H9 (cell line): ENCODE measurements at regions not wholly inside any gene's neighbourhood (a gene's known extent, or its start where the extent isn't known, plus 50 kb on each side); places are given as distances from the start of the nearest gene placed in this dataset.

ENCODE experiments used
- DNase-seq: peaks from one replicate; pipeline ENCODE4 v3.0.0-alpha.2; 2017
- H2AFZ ChIP-seq: one replicate; pipeline ENCODE4 v1.6.1; 2013; ENCODE audit warnings: mild to moderate bottlenecking, low read length, control low read depth, moderate library complexity
- H2AK5ac ChIP-seq: 2 replicates; pipeline ENCODE4 v1.6.1; 2013; ENCODE audit warnings: low read length, control low read depth, mixed read lengths; ENCODE audit not compliant: insufficient read length
- H2BK120ac ChIP-seq: one replicate; pipeline ENCODE4 v1.6.1; 2013; ENCODE audit warnings: low read depth, mild to moderate bottlenecking, low read length, control low read depth, inconsistent platforms; ENCODE audit not compliant: poor library complexity, severe bottlenecking
- H2BK12ac ChIP-seq: 2 replicates; pipeline ENCODE4 v1.6.1; 2013; ENCODE audit warnings: low read length, control low read depth, mixed read lengths, low read depth; ENCODE audit not compliant: insufficient read length
- H2BK15ac ChIP-seq: 2 replicates; pipeline ENCODE4 v1.6.1; 2013; ENCODE audit warnings: low read depth, low read length, control low read depth
- H2BK20ac ChIP-seq: one replicate; pipeline ENCODE4 v1.6.1; 2013; ENCODE audit warnings: low read depth, mild to moderate bottlenecking, low read length, control low read depth, inconsistent platforms; ENCODE audit not compliant: poor library complexity, severe bottlenecking
- H2BK5ac ChIP-seq: 2 replicates; pipeline ENCODE4 v1.6.1; 2013; ENCODE audit warnings: low read length, control low read depth, mixed read lengths; ENCODE audit not compliant: insufficient read length
- H3K14ac ChIP-seq: 2 replicates; pipeline ENCODE4 v1.6.1; 2013; ENCODE audit warnings: low read length, control low read depth; ENCODE audit not compliant: insufficient read depth
- H3K18ac ChIP-seq: 2 replicates; pipeline ENCODE4 v1.6.1; 2013; ENCODE audit warnings: low read depth, mild to moderate bottlenecking, mixed read lengths, low read length, control low read depth; ENCODE audit not compliant: insufficient read length
- H3K23ac ChIP-seq: 2 replicates; pipeline ENCODE4 v1.6.1; 2013; ENCODE audit warnings: low read length, control low read depth, mixed read lengths, low read depth; ENCODE audit not compliant: insufficient read length
- H3K23me2 ChIP-seq: 2 replicates; pipeline ENCODE4 v1.6.1; 2013; ENCODE audit warnings: low read depth, mild to moderate bottlenecking, mixed read lengths, low read length, control low read depth; ENCODE audit not compliant: insufficient read length, poor library complexity, severe bottlenecking
- H3K27ac ChIP-seq: 2 replicates; pipeline ENCODE4 v1.5.1; 2013; ENCODE audit warnings: low read length, control low read depth, mixed read lengths, low read depth; ENCODE audit not compliant: insufficient read length
- H3K27me3 ChIP-seq: 2 replicates; pipeline ENCODE4 v1.6.1; 2013; ENCODE audit warnings: low read length, control low read depth, inconsistent platforms; ENCODE audit not compliant: insufficient read depth
- H3K4ac ChIP-seq: 2 replicates; pipeline ENCODE4 v1.6.1; 2013; ENCODE audit warnings: low read depth, mild to moderate bottlenecking, control low read depth, inconsistent platforms, low read length, moderate library complexity
- H3K4me1 ChIP-seq: 2 replicates; pipeline ENCODE4 v1.6.1; 2013; ENCODE audit warnings: low read length, control low read depth, inconsistent platforms; ENCODE audit not compliant: insufficient read depth
- H3K4me2 ChIP-seq: 2 replicates; pipeline ENCODE4 v1.6.1; 2013; ENCODE audit warnings: low read length, control low read depth, mixed read lengths; ENCODE audit not compliant: insufficient read length, insufficient read depth
- H3K56ac ChIP-seq: 2 replicates; pipeline ENCODE4 v1.6.1; 2013; ENCODE audit warnings: low read depth, mild to moderate bottlenecking, mixed read lengths, low read length, control low read depth; ENCODE audit not compliant: insufficient read length
- H3K79me1 ChIP-seq: 2 replicates; pipeline ENCODE4 v1.6.1; 2013; ENCODE audit warnings: low read depth, mild to moderate bottlenecking, moderate library complexity, low read length, control low read depth, inconsistent platforms; ENCODE audit not compliant: insufficient read depth, poor library complexity, severe bottlenecking
- H3K79me2 ChIP-seq: 2 replicates; pipeline ENCODE4 v1.6.1; 2013; ENCODE audit warnings: low read length, control low read depth, inconsistent platforms; ENCODE audit not compliant: insufficient read depth
- H3K9ac ChIP-seq: 2 replicates; pipeline ENCODE4 v1.6.1; 2013; ENCODE audit warnings: low read length, control low read depth, mixed read lengths; ENCODE audit not compliant: insufficient read length; ENCODE audit errors: extremely low read depth
- H3K9me3 ChIP-seq: one replicate; pipeline ENCODE4 v1.6.1; 2013; ENCODE audit warnings: low read depth, low read length, inconsistent platforms; ENCODE audit not compliant: control insufficient read depth
- H3T11ph ChIP-seq: one replicate; pipeline ENCODE4 v1.6.1; 2013; ENCODE audit warnings: mild to moderate bottlenecking, low read length, control low read depth, inconsistent platforms
- H4K20me1 ChIP-seq: one replicate; pipeline ENCODE4 v1.6.1; 2013; ENCODE audit not compliant: control insufficient read depth, insufficient read length, insufficient read depth
- H4K5ac ChIP-seq: 2 replicates; pipeline ENCODE4 v1.6.1; 2013; ENCODE audit warnings: low read depth, mild to moderate bottlenecking, mixed read lengths, low read length, control low read depth; ENCODE audit not compliant: insufficient read length
- H4K8ac ChIP-seq: replicated peaks from 2 replicates; pipeline ENCODE4 v1.6.1; 2013; ENCODE audit warnings: low read length, control low read depth, mixed read lengths, low read depth; ENCODE audit not compliant: insufficient read length
- H4K91ac ChIP-seq: 2 replicates; pipeline ENCODE4 v1.6.1; 2013; ENCODE audit warnings: low read depth, mild to moderate bottlenecking, moderate library complexity, mixed read lengths, low read length, control low read depth; ENCODE audit not compliant: insufficient read length
- H3K27ac Mint-ChIP-seq, 3 experiments: 2 replicates in 2 of 3; 3 replicates in 1 of 3; pipeline ENCODE4 v1.8.0; 2020 to 2021; ENCODE audit warnings: mixed read lengths in 3 of 3, mild to moderate bottlenecking in 1 of 3, moderate library complexity in 1 of 3
- H3K27me3 Mint-ChIP-seq: 2 replicates; pipeline ENCODE4 v1.8.0; 2021; ENCODE audit warnings: low read depth, mild to moderate bottlenecking, moderate library complexity, mixed read lengths
- H3K36me3 Mint-ChIP-seq, 3 experiments: 2 replicates in 2 of 3; 3 replicates in 1 of 3; pipeline ENCODE4 v1.8.0; 2020 to 2021; ENCODE audit warnings: low read depth in 3 of 3, mixed read lengths in 3 of 3; ENCODE audit not compliant: insufficient read depth in 1 of 3
- H3K4me1 Mint-ChIP-seq, 2 experiments: 2 replicates each; pipeline ENCODE4 v1.8.0; 2020; ENCODE audit warnings: mixed read lengths in 2 of 2
- H3K4me3 Mint-ChIP-seq, 2 experiments: 2 replicates in 1 of 2; 3 replicates in 1 of 2; pipeline ENCODE4 v1.8.0; 2020 to 2021; ENCODE audit warnings: mild to moderate bottlenecking in 2 of 2, mixed read lengths in 2 of 2, moderate library complexity in 1 of 2
- H3K9me3 Mint-ChIP-seq, 2 experiments: 2 replicates in 1 of 2; 3 replicates in 1 of 2; pipeline ENCODE4 v1.8.0; 2020; ENCODE audit warnings: mild to moderate bottlenecking in 2 of 2, mixed read lengths in 2 of 2, moderate library complexity in 1 of 2
- WGBS: extraction: QIAGEN DNeasy Blood & Tissue Kit; methylation state at CpG from one replicate; pipeline ENCODE4 v1.1.7; 2013; ENCODE audit warnings: missing lambda C conversion rate, low lambda C conversion rate, mixed read lengths; ENCODE audit not compliant: insufficient read length; ENCODE audit errors: extremely low coverage; 5-methylcytosine and 5-hydroxymethylcytosine counted together
- TF ChIP-seq, protein P1 (sequence below): fragments of 200-600 bp; sonication (generic); conservative IDR thresholded peaks from 3 replicates; pipeline ENCODE4 v1.8.0; 2021; ENCODE audit warnings: antibody characterized with exemption, mild to moderate bottlenecking

DNA sequence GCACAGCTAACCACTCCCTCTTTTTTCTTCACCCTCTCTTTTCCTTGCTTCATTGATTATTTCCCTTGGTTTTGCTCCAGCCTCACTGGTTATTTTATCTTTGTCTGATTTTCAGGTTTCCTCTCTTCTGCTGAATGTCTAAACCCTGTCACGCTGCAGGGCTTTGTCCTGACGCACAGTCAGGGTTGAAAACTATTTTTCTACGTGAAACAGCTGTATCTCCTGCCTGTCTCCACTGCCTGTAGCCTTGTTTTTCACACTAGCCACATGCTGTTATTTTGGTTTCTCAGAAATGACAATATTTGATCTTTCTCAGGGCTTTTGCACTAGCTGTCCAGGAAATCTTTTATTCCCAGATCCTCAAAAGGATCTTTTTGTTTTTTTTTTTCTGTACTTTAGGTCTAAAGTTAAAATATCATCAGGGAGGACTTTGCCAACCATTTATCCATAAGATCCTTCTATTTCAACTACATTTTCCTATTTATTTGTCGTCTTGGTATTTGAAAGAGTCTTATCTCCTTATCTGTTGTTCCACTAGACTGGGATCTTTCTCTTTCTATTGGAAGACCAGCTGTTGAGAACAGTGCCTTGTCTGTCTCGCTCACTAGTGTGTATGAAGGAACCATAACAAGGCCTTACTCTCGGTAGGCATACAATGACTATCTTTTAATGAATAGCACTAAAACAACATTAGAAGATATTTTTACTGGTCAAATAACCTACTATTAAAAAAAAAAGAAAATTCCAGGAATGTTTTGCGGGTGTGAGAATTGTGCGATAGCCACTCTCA is 164.3 kb downstream of the PDHA2 start:
- Mint-ChIP-seq H3K4me3 (no peak overlapping the region), H3K36me3 (peaks cover 0 to 4% (median under 1%) of the 10 kb centered on the region in 3 experiments; a peak in 1 of 7 replicates), H3K4me1 (peaks cover 0 to 5% of the 10 kb centered on the region in 2 experiments; a peak in 2 of 4 replicates), H3K27ac (0 out of 7 replicates have a peak overlapping the region, but pooled peaks of 1 of the 3 experiments have one; percentile 2), H3K9me3 (no peaks in the 10 kb centered on the region; a peak in 3 of 5 replicates), H3K27me3 (no peaks in the 10 kb centered on the region)
- no peak overlapping the region for H2AFZ ChIP-seq
- H2BK12ac ChIP-seq: no peak overlapping the region
- H4K20me1 ChIP-seq: no peaks in the 10 kb centered on the region
- no peak overlapping the region for H2BK15ac ChIP-seq
- TF ChIP-seq, protein P1, sequence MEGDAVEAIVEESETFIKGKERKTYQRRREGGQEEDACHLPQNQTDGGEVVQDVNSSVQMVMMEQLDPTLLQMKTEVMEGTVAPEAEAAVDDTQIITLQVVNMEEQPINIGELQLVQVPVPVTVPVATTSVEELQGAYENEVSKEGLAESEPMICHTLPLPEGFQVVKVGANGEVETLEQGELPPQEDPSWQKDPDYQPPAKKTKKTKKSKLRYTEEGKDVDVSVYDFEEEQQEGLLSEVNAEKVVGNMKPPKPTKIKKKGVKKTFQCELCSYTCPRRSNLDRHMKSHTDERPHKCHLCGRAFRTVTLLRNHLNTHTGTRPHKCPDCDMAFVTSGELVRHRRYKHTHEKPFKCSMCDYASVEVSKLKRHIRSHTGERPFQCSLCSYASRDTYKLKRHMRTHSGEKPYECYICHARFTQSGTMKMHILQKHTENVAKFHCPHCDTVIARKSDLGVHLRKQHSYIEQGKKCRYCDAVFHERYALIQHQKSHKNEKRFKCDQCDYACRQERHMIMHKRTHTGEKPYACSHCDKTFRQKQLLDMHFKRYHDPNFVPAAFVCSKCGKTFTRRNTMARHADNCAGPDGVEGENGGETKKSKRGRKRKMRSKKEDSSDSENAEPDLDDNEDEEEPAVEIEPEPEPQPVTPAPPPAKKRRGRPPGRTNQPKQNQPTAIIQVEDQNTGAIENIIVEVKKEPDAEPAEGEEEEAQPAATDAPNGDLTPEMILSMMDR: no peak
- H3K79me1 ChIP-seq: no peaks in the 10 kb centered on the region
- H3K9ac ChIP-seq: no peak overlapping the region
- H2BK20ac ChIP-seq: no peak overlapping the region
- H2BK5ac ChIP-seq: no peak overlapping the region
- no peak overlapping the region for H3K23ac ChIP-seq
- no peak overlapping the region for H3K14ac ChIP-seq
- H4K5ac ChIP-seq: no peak overlapping the region
- no peak overlapping the region for H3K56ac ChIP-seq
- H2BK120ac ChIP-seq: no peak overlapping the region
- H3K18ac ChIP-seq: no peak overlapping the region
- H3K27ac ChIP-seq: no peak overlapping the region
- no peak overlapping the region for H3K4me2 ChIP-seq
- no peak overlapping the region for H4K91ac ChIP-seq
- H4K8ac ChIP-seq: no peak overlapping the region
- H3K23me2 ChIP-seq: no peaks in the 10 kb centered on the region
- no peaks in the 10 kb centered on the region for H3K79me2 ChIP-seq
- no peak overlapping the region for H3K4ac ChIP-seq
- no CpG with 5 or more reads among the region's 8 CpGs for WGBS
- no peak overlapping the region for H3T11ph ChIP-seq
- no peaks in the 10 kb centered on the region for H3K27me3 ChIP-seq
- DNase-seq: no peak
- H3K4me1 ChIP-seq: no peaks in the 10 kb centered on the region
- H2AK5ac ChIP-seq: no peak overlapping the region
- no peaks in the 10 kb centered on the region for H3K9me3 ChIP-seq
